Hepatocyte (in vitro differentiated cells): ENCODE measurements at regions not wholly inside any gene's neighbourhood (a gene's known extent, or its start where the extent isn't known, plus 50 kb on each side); places are given as distances from the start of the nearest gene placed in this dataset.

Experiments used
- DNase-seq: peaks from one replicate; pipeline ENCODE4 v3.0.0-alpha.2; 2016; ENCODE audit warnings: low spot score
- H2AFZ ChIP-seq: fragments of 200-600 bp; sonication (generic); 2 replicates; pipeline ENCODE4 v1.6.0; 2016; ENCODE audit warnings: antibody characterized with exemption, mild to moderate bottlenecking
- H3K27ac ChIP-seq: fragments of 200-600 bp; sonication (generic); 2 replicates; pipeline ENCODE4 v1.5.1; 2016; ENCODE audit warnings: mild to moderate bottlenecking
- H3K27me3 ChIP-seq: fragments of 200-600 bp; sonication (generic); 2 replicates; pipeline ENCODE4 v1.6.1; 2016
- H3K36me3 ChIP-seq: fragments of 200-600 bp; sonication (generic); replicated peaks from 2 replicates; pipeline ENCODE4 v1.5.1; 2016; ENCODE audit warnings: low read depth; ENCODE audit not compliant: insufficient read depth
- H3K4me1 ChIP-seq: fragments of 200-600 bp; sonication (generic); 2 replicates; pipeline ENCODE4 v1.5.1; 2016; ENCODE audit warnings: mild to moderate bottlenecking, moderate library complexity; ENCODE audit not compliant: insufficient read depth
- H3K4me2 ChIP-seq: fragments of 200-600 bp; sonication (generic); 2 replicates; pipeline ENCODE4 v1.6.0; 2016
- H3K4me3 ChIP-seq: fragments of 200-600 bp; sonication (generic); 2 replicates; pipeline ENCODE4 v1.5.1; 2016; ENCODE audit warnings: mild to moderate bottlenecking
- H3K79me2 ChIP-seq: fragments of 200-600 bp; sonication (generic); 2 replicates; pipeline ENCODE4 v1.6.0; 2017; ENCODE audit warnings: mild to moderate bottlenecking
- H3K9me2 ChIP-seq: fragments of 200-600 bp; sonication (generic); replicated peaks from 2 replicates; pipeline ENCODE4 v1.6.0; 2017; ENCODE audit warnings: mild to moderate bottlenecking; ENCODE audit not compliant: insufficient read depth
- H3K9me3 ChIP-seq: fragments of 200-600 bp; sonication (generic); 2 replicates; pipeline ENCODE4 v1.5.1; 2016; ENCODE audit warnings: low read depth, mild to moderate bottlenecking
- H4K20me1 ChIP-seq: fragments of 200-600 bp; sonication (generic); 2 replicates; pipeline ENCODE4 v1.6.0; 2016; ENCODE audit warnings: mild to moderate bottlenecking; ENCODE audit not compliant: insufficient read depth, poor library complexity, severe bottlenecking
- CTCF ChIP-seq: fragments of 200-600 bp; sonication (generic); IDR thresholded peaks from 2 replicates; pipeline ENCODE4 v1.5.1; 2016; ENCODE audit warnings: antibody characterized with exemption, mild to moderate bottlenecking; ENCODE audit not compliant: poor library complexity
- EZH2 ChIP-seq: fragments of 200-600 bp; sonication (generic); IDR thresholded peaks from 2 replicates; pipeline ENCODE4 v1.6.1; 2016; ENCODE audit warnings: antibody characterized with exemption, mild to moderate bottlenecking, borderline replicate concordance
- EZH2phosphoT487 ChIP-seq: fragments of 200-600 bp; sonication (generic); IDR thresholded peaks from one replicate; pipeline ENCODE4 v1.6.1; 2018; ENCODE audit warnings: antibody characterized with exemption, mild to moderate bottlenecking, low read depth, moderate library complexity; ENCODE audit not compliant: unreplicated experiment, severe bottlenecking
- WGBS: methylation state at CpG from one replicate; pipeline ENCODE4 v1.1.6; 2016; ENCODE audit warnings: low lambda C conversion rate; ENCODE audit errors: missing lambda C conversion rate; 5-methylcytosine and 5-hydroxymethylcytosine counted together

- H3K4me2 ChIP-seq: no peak overlapping the region
- 79% methylated on average over 1 of the region's 1 CpG for WGBS
- no peaks in the 10 kb centered on the region for H3K36me3 ChIP-seq
- H3K79me2 ChIP-seq: no peaks in the 10 kb centered on the region
- H3K27me3 ChIP-seq: no peaks in the 10 kb centered on the region
- H3K9me3 ChIP-seq: no peaks in the 10 kb centered on the region
- no peak overlapping the region for H2AFZ ChIP-seq
- no peaks in the 10 kb centered on the region for H3K4me1 ChIP-seq
- no peak overlapping the region for H3K27ac ChIP-seq
- no peaks in the 10 kb centered on the region for H4K20me1 ChIP-seq
- TF ChIP-seq CTCF (no peak), EZH2phosphoT487 (no peak), EZH2 (no peak)
- H3K4me3 ChIP-seq: no peak overlapping the region
- DNase-seq: no peak
- no peaks in the 10 kb centered on the region for H3K9me2 ChIP-seq
These were observed 159.9 kb downstream of the BMP4 start for GRCh38 chr14:53796734-53797133.

DNA sequence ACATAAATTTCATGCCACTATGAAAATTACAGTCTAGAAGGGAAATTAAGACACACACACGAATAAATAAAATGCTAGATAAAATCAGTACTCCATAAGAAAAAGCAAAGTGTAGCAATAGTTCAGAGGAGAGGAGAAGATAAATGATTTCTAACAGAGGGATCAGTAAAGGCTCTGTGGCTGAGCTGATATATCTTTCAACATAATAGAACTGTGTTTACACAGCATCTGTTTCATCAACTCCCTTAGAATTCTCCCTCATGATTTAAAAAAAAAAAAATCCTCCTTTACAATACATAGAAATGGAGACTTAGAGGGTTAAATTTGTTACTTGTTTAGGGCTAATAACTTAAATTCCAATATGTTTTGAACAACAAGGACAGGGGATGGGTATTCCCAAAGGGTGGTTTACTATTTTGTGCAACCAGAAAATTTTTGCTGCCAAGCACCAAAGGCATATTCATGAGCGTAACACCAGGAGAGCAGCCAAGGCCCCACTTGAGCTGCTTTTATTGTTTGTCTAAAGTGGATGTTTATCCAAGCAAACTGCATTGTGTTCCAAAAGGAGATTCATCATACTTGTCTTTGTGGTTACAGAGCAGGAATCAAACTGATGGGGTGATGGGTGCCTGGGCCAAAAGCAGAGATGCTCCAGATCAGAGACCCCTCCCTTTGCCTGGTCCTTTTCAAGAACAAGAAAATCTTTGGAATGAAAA is 162.7 kb downstream of the BMP4 start:
- H3K4me3 ChIP-seq: no peak overlapping the region
- H3K36me3 ChIP-seq: no peaks in the 10 kb centered on the region
- no peaks in the 10 kb centered on the region for H3K9me2 ChIP-seq
- peaks cover 4% of the 10 kb centered on the region for H3K4me1 ChIP-seq
- H2AFZ ChIP-seq: no peak overlapping the region
- H4K20me1 ChIP-seq: no peaks in the 10 kb centered on the region
- WGBS: 83% methylated on average over 2 of the region's 2 CpGs
- H3K27me3 ChIP-seq: no peaks in the 10 kb centered on the region
- TF ChIP-seq EZH2: no peak
- TF ChIP-seq EZH2phosphoT487: no peak
- no peak for TF ChIP-seq CTCF
- no peak overlapping the region for H3K4me2 ChIP-seq
- H3K79me2 ChIP-seq: no peaks in the 10 kb centered on the region
- H3K9me3 ChIP-seq: no peaks in the 10 kb centered on the region
- H3K27ac ChIP-seq: no peak overlapping the region
- no peak for DNase-seq

- Histone ChIP-seq H3K4me3 (no peak overlapping the region), H3K36me3 (no peaks in the 10 kb centered on the region), H3K4me1 (peaks cover 4% of the 10 kb centered on the region), H4K20me1 (no peaks in the 10 kb centered on the region), H3K4me2 (no peak overlapping the region), H3K27me3 (no peaks in the 10 kb centered on the region), H3K79me2 (no peaks in the 10 kb centered on the region), H3K27ac (no peak overlapping the region), H3K9me3 (no peaks in the 10 kb centered on the region), H3K9me2 (no peaks in the 10 kb centered on the region), H2AFZ (no peak overlapping the region)
- 97% methylated on average over 1 of the region's 1 CpG for WGBS
- no peak for DNase-seq
- no peak for TF ChIP-seq EZH2
- TF ChIP-seq CTCF: peak; percentile 9
These were observed 163.7 kb downstream of the BMP4 start for GRCh38 chr14:53792909-53793308.
